HG03095 (cell line): ENCODE measurements at regions not wholly inside any gene's neighbourhood (a gene's known extent, or its start where the extent isn't known, plus 50 kb on each side); places are given as distances from the start of the nearest gene placed in this dataset.
A peak's percentile ranks its signal among the peaks of the same experiment; 100 is the strongest.

ENCODE experiments used
- ATAC-seq: cut with Tn5 transposase; IDR thresholded peaks from one replicate; pipeline ENCODE4 v1.9.1; 2021; ENCODE audit warnings: moderate library complexity; ENCODE audit not compliant: unreplicated experiment

DNA sequence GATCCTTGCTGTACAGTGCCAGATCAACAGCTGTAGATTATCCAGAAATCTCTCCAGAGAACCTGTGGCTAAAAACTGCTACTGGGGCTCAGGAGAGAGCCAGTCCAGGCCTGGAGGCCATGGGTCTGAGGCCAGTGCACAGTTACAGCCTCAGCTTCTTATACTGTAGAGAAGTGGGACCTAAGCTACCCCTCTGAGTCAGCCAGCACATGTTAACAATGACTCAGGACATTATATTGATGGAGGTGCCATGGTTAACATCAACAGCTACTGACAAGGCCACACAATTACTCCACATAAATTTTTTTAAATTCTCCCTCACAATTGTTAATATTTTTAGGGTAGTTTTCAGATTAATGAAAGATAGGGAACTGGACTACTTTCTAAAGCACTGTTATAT is 138.5 kb downstream of the RBM26 start:
- no peak for ATAC-seq

DNA sequence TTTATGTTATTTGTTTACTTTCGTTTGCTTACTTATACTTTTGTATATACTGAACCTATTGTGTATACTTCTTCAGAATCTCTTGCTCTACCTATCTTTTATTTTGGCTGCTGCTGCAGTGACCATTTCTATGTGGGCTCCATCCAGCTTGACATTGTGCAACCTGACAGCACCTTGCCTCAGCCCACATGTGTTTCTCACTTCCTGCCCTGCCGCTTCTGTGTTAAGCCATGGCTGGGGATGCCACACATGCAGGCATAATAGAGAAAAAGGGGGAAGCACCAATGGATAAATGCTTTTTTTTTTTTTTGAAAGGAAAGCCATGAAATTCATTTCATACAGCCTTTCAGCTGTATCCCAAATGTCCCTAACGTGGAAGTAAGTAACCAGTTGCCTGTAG is 147.6 kb downstream of the RBM26 start:
- no peak for ATAC-seq

DNA sequence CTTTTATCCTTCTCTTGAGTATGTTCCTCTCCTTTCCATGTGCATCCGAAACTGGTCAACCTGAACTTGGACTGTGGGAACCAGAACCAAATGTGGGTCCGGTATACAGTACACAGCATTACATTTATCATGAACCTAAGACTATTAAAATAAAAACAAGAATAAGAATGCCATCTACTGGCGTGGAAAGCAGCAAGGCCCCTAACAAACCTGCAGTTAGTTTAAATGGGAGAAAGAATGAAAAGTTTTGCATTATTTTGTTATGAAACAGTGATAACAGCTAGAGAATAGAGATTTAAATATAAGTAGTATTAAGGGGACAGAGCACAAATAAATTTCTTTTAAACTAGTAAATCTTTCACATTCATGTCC is 159.5 kb downstream of the RBM26 start:
- peak; percentile 41 for ATAC-seq

DNA sequence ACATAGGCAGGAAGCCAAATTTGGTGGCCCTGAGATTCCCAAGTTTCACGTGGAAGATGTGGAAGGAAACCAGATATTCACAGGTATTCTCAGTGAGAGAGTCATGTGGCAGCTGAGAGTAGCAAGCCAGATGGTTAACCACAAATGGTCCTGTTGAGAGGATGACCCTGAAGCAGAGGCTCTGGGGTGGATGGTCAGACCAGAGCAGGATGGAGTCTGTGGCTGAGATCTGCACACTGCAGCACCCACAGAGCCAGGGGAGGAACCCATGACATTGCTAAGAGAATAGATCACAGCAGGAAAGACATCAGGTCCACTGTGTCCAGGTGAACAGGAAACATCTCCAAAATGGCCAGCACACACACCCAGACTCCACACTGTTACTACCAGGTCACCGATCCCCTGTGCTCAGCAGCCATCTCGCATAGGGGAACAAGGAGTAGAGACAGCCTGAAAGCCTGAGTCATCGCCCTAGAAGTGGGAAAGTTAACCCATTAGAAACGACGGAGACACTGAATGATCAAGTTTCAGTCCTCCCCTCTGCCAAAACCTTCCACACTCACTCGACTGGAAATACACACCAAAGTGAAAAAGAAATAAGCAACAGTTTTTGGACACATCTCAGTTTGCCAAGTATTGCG is 160.0 kb downstream of the RBM26 start:
- peak; percentile 45 for ATAC-seq

DNA sequence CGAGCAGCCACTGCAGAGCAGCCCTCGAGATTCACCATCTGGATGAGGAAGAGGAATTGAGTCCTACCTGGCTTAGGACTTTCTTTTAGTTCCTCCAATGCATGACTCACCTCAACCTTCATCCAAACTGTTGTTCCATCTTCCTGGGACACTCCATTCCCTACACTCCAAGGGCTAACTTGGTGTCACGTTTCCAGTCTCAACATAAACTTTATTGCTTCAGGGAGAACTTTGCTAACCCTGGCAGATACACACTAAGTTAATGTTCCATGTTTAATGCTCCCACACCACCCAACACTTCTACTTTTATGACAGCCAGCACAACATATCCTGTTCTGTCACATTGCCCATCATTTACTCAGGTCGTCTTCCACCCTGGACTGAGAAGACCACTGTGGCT is 164.4 kb downstream of the RBM26 start:
- ATAC-seq: no peak

DNA sequence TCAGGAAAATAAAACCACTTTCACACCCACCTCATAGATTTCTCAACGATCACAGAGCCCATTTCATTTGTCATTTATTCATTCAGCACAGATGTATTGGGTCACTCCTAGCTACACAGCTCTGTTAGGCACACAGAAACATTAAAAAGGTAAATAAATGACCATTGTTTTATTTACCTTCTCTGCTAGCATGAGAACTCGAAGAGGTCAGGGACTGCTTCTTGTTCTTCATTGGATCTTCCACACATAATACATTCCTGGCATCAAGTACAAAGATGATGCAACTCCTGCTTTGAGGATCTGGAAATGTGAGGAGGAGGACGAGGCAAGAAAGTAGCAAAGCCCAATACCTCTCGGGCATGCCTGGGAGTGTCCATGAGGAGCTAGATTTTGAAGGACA is 168.1 kb downstream of the RBM26 start:
- ATAC-seq: no peak

DNA sequence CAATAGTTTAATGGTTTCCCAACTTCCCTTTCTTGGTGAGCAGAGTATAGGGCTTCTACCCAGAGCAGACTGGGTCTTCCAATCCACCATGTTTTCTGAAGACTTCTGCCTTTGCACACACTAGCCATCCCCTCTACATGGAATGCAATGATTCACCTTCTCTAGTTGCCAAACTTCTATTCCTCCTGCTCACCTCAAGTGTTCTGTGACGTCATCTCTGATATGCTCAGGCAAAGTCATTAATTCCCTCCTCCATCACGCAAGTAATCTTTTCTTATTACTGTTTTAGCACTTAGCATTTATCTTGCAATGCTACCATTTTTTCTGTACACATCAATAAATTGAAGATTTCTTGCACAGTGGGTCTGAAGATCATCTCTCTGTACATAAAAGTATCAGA is 174.2 kb downstream of the RBM26 start:
- no peak for ATAC-seq

DNA sequence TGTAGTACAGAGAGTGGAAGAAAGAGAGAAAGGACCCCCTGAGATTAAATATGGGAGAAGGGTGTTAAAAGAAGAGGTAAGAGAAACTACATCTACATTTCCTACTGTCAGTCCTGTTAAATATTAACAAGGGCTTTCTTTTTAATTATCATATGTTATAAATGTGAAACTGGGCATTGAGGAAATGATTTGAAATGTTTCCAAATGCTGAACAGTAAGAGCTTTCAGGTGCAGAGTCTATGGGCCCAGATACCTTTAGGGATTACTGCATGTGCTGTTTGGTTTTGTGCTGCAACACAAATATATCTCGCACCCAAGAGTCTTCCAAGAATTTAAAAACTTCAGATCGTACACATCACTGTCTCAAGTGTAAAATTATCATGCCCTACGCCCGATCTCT is 176.3 kb downstream of the RBM26 start:
- ATAC-seq: no peak

DNA sequence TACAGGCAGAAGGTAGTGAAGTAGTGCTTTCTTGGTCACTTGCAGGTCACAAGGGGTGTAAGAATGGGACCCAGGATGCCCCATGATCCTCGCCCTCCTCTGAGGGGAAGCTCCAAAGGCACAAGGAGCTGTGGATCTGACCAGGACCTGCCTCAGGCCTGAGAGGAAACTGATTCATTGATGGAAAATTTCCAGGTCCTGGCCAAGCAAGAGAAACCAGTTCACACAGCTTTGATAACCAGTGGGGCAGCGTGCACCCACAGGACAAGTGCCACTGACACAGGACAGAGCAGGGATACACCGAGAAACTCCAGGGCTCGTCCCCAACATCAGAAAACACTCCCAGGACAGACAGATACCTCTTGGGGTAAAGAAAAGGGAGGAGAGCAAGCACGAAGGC is 177.1 kb downstream of the RBM26 start:
- no peak for ATAC-seq

DNA sequence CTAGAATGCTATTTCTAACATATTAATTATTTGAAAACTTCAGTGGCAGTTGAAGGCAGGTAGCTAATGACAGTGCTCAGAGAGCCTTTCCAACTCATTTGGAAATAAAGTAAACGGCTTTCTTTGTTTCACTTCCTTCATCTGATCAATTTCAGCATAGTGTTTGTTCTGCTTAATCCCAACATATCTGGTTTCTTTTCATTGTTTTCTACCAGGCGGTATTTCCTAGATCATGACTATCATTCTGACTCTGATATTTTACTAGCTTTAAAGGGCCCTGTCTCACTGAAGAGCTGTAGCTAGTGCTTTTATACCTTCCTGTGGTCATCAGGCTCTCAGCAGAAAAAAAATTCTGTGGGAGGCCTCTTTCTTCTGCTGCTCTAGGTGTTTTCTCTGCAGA is 178.6 kb downstream of the RBM26 start:
- peak; percentile 81 for ATAC-seq

DNA sequence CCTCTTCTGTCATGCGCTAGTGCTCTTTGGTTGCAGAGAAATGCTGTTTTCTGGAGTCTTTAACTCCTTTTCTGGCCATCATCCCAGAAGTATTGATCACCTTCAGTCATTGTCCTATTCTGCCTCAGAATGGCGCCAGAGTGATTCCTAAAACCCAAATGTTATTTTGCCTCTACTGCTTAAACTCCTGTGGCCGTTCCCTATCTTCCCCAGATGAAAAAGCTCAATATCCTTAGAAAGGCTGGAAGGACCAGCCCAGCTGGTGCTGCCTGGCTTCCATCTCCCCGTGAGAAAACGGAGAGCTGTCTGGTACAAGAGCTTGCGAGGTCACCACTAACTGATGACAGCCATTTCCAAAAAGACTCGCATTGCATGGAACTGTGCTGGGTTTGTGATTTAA is 179.1 kb downstream of the RBM26 start:
- ATAC-seq: peak; percentile 17

DNA sequence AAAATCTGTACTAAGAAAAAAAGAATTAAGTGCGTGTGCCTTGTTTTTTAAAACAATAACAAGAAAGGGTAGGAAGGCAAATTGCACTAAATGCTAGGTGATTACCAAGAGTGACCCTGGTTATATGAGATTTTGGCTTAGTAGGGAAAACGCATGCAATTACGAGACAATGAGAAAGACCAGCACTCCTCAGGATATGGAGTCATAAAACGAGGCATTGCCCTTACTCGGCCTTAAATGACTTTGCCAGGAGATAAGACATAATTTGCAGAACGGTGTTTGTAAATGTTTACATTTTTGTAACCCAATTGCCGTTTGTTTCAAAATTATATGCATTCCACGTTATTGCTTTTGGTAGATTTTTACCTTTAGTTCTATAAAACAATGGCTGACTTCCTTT is 179.8 kb downstream of the RBM26 start:
- no peak for ATAC-seq

DNA sequence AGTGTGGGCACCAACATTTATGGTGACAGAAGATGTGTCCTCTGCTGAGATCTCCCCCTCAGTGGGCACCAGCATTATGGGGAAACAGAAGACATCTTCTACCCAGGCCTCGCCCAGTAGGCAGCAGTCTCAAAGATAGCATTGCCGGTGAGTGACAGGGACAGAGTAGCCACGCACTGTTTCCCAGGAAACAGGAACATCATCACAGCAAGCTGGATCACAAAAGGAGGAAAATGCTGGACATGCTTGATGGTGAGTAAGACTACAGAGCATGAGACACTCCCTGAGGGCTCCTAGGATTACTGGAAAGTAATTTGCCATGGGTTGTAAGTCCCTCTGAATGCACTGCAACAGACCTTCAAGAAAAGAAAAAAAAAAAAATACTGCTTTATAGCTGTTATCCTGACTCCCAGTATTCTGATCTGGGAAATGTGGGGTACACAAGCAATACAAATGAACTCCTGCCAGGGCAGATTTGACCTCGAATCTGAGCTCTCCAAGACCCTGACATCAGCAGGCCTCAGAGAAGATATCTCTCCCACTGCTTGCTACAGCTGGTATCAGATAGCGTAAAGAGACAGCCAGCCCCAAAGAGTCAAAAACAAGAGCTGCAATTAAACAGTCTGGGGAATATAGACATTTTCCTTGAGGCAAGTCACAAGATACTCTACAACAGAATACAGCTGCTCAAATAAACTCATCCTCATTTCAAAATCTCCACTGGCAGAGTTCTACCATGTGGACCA is 180.4 kb downstream of the RBM26 start:
- no peak for ATAC-seq

DNA sequence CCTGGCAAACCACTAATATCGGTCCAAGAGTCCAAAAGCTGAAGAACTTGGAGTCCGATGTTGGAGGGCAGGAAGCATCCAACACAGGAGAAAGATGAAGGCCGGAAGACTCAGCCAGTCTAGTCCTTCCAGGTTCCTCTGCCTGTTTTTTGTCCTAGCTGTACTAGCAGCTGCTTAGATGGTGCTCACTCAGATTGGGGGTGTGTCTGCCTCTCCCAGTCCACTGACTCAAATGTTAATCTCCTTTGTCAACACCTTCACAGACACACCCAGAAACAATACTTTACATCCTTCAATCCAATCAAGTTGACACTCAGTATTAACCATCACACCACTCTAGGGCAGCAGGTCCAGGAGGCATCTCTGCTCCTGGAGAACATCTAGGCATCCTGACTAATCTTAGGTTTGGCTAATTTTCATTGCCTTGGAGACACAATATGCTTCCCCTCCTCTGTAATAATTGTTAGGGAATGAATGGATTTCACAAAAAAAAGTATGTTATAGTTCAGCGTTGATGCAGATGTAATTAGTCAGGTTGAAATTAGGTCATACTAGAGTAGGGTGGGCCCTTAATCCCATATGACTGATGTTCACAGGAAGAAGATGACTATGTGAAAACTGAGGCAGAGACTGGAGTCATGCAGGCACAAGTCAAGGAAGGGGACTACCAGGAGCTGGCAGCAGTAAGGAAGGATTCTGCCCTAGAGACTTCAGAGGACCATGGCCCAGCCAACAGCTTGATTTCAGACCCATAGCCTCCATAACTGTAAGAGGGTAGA is 183.4 kb downstream of the RBM26 start:
- ATAC-seq: no peak

DNA sequence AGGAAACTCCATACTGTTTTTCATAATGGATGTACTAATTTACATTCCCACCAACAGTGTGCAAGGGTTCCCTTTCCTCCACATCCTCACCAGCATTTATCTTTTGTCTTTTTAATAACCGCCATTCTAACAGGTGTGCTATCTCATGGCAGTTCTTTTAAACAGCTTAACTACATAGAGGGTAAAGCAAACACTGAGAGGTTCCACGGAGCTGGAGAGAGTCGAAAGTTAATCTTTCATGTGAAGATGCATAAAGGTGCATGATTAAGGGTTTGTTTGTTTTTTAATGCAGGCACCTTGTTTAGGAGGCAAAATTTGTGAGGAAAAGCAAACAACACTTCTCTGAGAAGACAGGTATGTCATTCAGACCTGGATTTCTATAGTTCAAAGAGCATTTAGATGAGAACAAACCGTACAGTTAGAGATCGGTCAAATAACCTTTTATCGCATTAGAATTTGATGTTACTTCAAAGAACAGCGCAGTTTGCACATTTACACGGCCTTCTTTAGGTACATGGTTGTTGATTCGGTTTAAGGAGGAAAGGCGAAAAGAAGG is 193.9 kb downstream of the RBM26 start:
- no peak for ATAC-seq

DNA sequence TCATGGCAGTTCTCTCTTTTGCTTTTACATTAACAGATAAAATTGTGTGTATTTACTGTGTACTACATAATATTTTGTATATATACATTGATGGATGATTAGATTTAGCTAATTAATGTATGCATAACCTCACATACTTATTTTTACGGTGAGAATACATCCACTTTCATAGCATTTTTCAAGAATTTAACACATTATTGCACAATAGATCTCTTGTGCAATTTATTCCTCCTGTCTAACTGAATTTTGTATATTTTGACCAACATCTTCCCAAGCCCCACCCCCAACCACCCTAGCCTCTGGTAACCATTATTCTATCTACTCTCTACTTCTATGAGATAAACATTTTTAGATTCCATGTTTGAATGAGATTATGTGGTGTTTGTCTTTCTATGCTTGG is 194.7 kb downstream of the RBM26 start:
- ATAC-seq: no peak

DNA sequence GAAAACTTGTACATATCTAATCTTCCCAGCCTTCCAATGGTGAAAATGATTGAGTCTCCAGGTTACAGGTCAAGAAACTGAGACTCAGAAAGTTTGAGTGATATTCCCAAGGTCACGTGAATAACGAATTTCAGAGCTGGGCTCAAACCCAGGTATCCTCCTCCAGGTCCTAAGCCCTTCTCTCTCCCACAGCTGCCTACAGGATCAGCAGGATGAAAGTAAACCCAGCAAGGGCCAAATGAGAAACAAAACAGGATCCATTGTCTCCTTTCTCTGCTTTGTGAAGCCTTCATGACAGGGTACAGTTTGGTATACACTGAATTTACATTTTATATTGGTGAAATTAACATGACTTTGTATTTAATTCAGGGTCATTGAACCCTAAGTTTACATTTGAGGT is 208.1 kb downstream of the RBM26 start:
- no peak for ATAC-seq

DNA sequence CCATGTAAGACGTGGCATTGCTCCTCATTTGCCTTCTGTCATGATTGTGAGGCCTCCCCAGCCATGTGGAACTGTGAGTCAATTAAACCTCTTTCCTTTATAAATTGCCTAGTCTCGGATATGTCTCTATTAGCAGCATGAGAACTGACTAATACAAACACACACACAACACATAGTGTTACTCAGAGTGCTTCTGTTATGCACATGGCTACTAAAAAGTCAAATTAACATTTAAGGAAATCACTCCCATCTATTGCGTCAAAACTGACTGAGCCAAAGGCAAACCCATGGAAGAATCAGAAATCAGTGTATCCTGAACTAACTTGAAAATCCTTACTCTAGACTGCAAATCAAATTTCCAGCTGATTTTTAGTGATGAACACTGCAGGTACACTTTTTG is 209.2 kb downstream of the RBM26 start:
- no peak for ATAC-seq

DNA sequence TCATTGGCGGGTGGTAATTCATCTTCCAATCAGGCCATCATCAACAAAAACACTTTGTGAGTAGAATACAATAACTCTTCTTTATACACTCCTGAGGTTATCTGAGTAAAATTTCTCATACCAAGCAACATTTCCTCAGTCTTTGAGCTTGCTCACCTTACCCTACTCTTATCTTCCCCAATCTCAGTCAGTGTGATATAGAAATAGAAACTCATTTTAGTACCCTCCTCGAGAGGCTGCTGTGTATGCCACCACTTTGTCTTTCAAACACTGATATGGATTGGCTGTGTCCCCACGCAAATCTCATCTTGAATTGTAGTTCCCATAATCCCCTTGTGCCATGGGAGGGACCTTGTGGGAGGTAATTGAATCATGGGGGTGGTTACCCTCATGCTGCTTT is 209.7 kb downstream of the RBM26 start:
- no peak for ATAC-seq

DNA sequence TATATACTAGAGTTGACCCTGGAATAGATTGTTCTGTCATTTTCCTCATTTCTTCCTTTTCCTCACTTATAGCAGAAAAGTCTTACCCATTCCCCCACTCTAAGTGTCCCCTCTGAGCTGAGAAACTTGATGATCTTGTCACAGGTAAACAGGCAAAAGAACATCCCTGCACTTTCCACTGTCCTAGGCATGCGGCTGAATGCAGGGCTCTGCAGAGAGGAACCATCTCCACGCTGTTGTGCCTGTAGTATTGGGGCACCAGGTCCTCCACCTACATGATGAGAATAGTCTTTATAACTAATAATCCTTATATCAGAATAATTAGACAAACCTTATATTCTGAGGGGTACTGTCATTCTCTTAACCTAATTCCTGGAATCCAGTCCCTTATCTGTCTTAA is 211.3 kb downstream of the RBM26 start:
- ATAC-seq: peak; percentile 26

DNA sequence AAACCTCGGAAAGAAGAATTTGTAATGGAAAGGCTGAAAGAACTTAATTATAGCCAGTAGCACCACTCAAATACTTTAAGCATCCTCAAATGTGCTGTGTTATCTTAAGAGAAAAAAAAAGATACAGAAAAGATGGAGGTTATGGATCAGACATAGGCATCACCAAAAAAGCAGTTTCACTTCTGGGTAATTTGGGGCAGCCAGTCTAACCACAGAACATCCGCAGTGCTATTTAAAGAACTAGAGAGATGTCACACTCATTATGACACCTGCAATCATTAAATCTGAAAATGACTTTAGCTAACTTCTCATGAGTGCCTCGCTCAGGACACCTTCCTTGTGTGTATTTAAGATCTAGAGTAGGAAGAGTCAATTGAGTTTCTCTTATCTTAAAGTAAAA is 211.8 kb downstream of the RBM26 start:
- ATAC-seq: peak; percentile 95

DNA sequence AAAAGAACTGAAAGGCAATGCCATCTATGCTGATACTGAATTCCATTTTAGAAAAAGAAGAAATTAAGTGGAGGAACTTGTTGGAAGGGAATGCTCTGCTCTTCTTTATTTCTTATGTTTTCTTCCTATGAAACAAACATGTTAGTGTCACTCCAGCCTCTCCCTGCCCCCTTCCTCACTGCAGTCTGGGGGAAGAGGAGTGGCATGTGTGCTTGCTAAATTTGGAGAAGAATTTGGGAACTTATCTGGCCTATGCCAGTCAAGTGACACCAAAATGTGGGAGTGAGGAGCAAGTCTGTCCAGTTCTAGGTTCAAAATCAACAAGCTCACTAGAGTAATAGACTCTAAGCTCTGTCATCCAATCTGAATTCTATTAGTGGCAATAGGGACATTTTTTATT is 214.6 kb downstream of the RBM26 start:
- no peak for ATAC-seq
